T-helper 1 cell (primary cell): ENCODE measurements at regions not wholly inside any gene's neighbourhood (a gene's known extent, or its start where the extent isn't known, plus 50 kb on each side); places are given as distances from the start of the nearest gene placed in this dataset.

Source experiments
- DNase-seq, 5 donors: peaks; one replicate each; pipeline ENCODE4 v3.0.0-alpha.2; 2012 to 2020

GRCh38 chr2:150974234-150974633, 287.4 kb downstream of the RBM43 start:
- no peak for DNase-seq

DNA sequence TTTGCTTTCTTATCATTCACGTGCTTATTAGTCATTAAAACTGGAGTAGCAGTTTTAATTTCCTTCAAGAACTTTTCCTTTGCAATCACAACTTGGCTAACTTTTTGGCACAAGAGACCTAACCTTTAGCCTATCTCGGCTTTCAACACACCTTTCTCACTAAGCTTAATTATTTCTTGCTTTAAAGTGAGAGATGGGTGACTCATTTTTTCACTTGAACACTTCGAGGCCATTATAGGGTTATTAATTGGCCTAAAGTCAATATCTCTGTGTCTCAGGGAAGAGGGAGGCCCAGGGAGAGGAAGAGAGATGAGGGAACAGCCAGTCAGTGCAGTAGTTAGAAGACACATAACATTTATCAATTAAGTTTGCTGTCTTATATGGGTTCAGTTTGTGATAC, 289.8 kb downstream of the RBM43 start:
- no peak for DNase-seq

- DNase-seq = no peak
These were observed 298.3 kb downstream of the RBM43 start for GRCh38 chr2:150963336-150963735.

- DNase-seq = no peak
These were observed 306.4 kb downstream of the RBM43 start for GRCh38 chr2:150955231-150955630.

DNA sequence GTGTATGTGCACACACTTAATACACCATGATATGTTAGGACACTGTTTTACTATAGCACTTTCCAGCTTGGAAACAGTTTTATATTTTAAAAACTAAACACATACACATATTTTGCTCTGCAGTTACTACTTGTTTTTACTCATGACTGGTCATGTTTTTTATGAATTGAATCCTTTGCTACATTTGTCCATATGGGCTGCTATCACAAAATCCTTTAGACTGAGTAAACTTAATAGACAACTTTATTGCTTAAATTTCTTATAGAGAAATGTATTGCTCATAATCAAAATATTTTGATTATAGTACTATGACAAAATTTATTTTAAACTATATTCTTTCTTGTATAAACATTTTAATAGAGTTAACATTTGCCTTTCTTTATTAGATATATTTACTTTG, 314.8 kb downstream of the RBM43 start:
- DNase-seq = no peak

- no peak for DNase-seq
These were observed 317.3 kb downstream of the RBM43 start for GRCh38 chr2:150944315-150944714.

DNA sequence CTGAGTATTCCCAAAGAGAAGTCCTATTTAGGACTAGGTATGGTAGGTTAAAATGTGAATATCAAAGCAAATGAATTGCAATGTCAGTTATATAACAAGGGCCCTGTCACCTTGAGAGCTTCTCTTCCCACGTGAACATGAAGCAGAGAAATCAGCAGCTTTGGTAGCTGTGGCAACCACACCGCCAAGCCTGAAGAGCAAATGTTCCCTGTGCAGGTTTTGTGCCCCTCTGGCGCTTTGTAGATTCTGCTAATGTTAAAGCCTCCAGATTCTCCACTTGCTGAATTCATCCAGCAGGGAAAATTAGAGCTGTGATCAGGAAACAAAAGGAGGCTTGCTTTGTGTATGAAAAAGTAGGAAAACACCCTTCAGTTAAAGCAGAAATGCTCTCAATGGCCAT, 322.6 kb downstream of the RBM43 start:
- no peak for DNase-seq

DNA sequence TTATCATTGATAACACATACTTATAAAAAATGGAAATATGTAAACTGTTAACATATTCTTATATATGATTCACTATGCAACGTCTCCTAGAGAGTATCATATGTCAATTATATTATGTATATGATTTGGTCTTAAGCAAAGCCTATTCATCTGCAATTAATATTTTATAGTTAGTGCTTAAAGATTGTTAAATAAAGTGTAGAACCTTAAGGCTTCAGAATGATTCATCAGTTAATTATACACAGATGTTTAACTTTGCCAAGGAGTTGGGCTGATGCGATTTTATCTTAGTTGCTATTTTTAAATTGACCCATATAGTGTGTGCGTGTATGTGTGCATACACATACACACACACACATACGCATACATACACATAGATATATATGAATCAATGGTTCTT, 323.1 kb downstream of the RBM43 start:
- DNase-seq = no peak

GRCh38 chr2:150937030-150937429, 324.6 kb downstream of the RBM43 start:
- DNase-seq = no peak

- DNase-seq = no peak
These were observed 330.2 kb downstream of the RBM43 start for GRCh38 chr2:150931451-150931850.

DNA sequence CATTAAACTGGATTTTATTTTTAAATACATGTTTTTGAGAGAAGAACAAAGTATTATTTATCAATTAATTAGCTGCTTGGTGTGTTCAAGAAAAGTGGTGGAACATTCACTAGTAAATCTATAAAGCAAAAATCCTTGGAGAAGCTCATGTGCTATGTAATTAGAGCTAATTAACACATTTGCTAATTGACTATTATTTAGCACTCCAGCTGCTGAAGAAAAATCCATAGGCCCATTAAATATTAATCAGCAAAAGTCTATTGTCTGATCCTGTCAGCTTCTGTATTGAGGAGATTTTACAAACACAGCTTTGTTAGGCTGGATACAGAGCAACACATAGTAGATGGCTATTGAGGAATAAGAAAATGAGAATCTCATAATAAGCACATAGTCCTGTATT, 336.1 kb downstream of the RBM43 start:
- no peak for DNase-seq

GRCh38 chr2:150924878-150925277, 336.8 kb downstream of the RBM43 start:
- DNase-seq = no peak

DNA sequence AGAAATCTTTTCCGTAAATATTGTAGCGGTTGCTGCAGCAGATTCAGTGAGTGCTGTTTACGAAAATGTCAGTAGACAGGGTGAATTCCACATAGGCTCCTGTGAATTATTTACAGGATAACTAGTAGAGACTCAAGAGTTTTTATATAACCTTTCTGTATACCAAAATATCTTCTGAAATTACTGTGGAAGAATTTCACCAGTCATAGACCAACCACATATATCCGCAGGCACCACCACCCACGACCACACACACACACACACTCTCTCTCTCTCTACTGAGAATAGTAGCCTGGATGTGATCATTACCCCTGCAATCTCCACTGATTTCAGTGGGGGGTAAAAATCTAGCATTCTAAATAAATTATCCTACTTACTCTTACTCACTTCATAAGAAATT, 341.8 kb downstream of the RBM43 start:
- no peak for DNase-seq

- DNase-seq = no peak
These were observed 343.5 kb downstream of the RBM43 start for GRCh38 chr2:150917961-150918713.

GRCh38 chr2:150916467-150917396, 344.9 kb downstream of the RBM43 start:
- DNase-seq = no peak

DNA sequence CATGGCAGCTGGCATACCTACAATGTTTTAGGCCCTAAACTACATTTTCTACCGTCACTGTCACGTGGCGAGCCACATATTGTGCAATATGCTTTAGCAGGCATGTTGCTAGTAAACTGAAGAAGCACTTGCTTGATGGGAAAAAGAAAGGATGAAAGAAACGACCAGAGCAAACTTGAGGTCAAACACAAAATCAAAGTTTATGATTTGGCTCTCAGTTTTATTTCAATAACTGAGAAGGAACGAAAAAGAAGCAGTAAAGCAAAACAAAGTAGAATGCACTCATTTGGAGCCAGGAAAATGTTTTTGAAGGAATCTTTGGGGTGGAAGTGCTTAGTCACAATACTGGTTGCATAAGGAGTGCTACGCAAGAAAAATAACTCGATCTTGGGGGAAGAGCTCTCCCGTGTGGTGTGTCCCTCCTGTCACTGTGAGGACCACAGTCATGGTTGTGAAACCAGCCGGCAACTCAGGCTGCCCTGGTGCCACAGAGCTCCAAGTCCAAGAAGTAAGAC, 349.8 kb downstream of the RBM43 start:
- no peak for DNase-seq

GRCh38 chr2:150909613-150910012, 352.1 kb downstream of the RBM43 start:
- no peak for DNase-seq

- no peak for DNase-seq
These were observed 352.6 kb downstream of the RBM43 start for GRCh38 chr2:150909090-150909489.

DNA sequence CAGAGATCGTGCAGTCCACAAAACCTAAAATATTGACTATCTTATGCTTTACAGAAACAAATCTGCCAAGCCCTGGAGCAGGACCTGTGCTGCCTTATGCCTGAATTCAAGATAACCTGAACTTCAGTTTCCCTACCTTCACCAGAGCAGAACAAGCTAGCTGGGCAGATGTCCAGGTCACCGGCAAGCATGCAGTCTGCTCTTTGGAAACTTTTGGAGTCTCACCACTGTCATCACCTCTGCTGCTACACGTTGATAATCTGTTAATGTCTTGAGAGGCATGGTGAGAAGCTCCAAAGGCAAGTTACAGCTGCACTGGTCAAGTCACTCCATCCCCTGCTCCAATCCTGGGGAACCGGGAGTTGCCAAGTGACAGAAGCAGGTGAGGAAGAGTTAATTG, 354.2 kb downstream of the RBM43 start:
- no peak for DNase-seq

GRCh38 chr2:150903461-150903860, 358.2 kb downstream of the RBM43 start:
- DNase-seq = no peak

DNA sequence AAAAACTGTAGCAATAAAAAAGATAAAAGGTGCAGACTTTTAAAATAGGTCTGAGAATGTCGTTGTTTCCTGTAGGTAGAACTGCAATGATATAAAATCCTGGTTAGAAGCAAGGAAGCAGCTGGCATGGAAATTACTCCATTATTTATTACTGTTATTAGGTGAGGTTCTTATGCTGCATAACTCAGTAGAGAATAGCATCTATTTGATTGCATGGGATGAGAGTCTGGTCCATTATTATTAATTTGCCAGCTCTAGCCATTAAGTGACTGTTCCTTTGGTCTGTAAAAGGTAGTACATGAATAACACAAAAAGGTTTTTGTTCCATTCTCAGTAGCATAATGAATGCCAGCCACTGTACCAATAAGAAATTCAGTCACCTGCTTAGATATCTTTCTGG, 358.6 kb downstream of the RBM43 start:
- DNase-seq = no peak

- no peak for DNase-seq
These were observed 360.8 kb downstream of the RBM43 start for GRCh38 chr2:150900913-150901312.

DNA sequence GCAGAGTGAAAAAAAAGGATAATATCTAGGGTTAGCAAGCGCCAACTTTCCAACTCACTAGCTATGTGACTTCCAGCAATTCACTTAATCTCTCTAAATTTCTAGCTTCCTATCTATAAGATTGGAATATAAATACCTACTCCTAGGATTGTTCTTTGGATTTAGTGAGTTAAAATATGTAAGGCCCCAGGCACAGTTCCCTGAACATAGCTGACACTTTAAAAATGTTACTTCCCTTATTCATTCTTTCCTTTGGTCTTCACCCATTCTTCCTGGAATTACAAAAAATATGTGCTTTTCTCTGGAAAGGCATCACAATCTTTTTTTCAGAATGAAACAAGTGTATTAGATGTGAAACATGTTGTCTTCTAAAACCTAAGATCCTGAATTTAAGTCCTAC, 365.7 kb downstream of the RBM43 start:
- no peak for DNase-seq

GRCh38 chr2:150889141-150889540, 372.5 kb downstream of the RBM43 start:
- DNase-seq = no peak
